Activated CD4-positive, alpha-beta T cell treated with anti-CD3 and anti-CD28 coated beads, Interleukin-2, Interleukin-6, amounts not matched to agents 100 ng/mL and 50 ng/mL, durations not matched to agents 16 hours and 8 hours (primary cell): ENCODE measurements at regions not wholly inside any gene's neighbourhood (a gene's known extent, or its start where the extent isn't known, plus 50 kb on each side); places are given as distances from the start of the nearest gene placed in this dataset.
A peak's percentile ranks its signal among the peaks of the same experiment; 100 is the strongest.

Experiments
- DNase-seq: peaks from one replicate; pipeline ENCODE4 v3.0.0-alpha.2; 2020

GRCh38 chr9:89773170-89773569 lies 168.4 kb downstream of the GADD45G start:
- DNase-seq = no peak

GRCh38 chr9:89774858-89775370 lies 170.1 kb downstream of the GADD45G start:
- DNase-seq = no peak

- DNase-seq = no peak
Measured at GRCh38 chr9:89775641-89776040, 170.8 kb downstream of the GADD45G start.

DNA sequence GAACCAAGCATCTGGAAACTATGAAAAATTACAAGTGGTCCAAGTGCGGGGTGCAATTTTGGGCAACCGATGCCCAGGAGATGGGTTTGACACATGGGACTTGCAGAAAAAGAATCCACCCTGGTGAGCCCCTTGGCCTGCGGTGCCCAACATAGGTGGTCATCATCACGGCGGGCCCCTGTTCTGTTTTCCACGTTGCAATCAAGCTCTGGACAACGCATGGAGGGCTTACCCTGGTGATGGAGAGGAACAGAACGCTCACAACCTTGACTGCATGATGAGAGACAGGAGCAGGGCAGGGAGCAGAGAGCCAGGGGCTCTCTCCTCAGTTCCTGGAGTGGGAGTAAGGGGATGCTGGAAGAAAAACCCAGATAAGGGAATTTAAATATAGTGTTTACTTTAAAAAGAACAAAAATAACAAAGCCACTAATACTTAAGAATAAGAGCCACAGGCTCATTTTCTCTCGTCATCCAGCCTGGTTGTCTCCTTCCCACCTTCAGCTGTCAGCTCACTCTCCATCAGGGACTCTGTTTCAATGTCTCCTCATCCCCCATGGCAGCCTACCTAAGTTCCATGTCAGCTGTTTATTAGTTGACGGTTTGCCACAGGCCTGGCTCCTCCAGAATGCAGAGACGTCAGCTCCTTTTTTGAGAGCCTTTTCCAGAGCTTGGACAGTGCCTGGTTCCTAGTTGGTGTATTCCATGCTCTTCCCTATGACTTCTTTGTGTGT lies 172.1 kb downstream of the GADD45G start:
- no peak for DNase-seq

DNA sequence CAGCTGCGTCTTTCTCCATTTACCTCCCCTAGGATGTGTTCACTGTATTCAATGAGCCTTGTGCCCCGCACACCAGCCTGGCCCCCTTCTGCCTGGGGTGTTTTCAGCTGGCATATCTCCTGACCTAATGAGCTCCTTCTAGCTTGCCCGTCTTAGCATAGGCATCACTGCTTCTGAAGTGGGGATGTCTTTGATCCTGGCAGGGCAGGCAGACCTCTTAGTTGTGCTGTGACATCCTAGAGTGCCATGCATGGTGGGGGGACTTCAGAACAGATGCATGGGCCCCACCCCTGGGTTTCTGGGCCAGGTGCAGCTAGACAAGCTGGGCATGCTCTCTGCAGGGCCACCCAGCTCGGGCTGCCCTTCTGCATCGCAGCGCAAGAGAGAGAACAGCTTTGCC lies 172.7 kb downstream of the GADD45G start:
- DNase-seq = no peak

- DNase-seq = no peak
Measured at GRCh38 chr9:89778100-89779090, 173.6 kb downstream of the GADD45G start.

DNA sequence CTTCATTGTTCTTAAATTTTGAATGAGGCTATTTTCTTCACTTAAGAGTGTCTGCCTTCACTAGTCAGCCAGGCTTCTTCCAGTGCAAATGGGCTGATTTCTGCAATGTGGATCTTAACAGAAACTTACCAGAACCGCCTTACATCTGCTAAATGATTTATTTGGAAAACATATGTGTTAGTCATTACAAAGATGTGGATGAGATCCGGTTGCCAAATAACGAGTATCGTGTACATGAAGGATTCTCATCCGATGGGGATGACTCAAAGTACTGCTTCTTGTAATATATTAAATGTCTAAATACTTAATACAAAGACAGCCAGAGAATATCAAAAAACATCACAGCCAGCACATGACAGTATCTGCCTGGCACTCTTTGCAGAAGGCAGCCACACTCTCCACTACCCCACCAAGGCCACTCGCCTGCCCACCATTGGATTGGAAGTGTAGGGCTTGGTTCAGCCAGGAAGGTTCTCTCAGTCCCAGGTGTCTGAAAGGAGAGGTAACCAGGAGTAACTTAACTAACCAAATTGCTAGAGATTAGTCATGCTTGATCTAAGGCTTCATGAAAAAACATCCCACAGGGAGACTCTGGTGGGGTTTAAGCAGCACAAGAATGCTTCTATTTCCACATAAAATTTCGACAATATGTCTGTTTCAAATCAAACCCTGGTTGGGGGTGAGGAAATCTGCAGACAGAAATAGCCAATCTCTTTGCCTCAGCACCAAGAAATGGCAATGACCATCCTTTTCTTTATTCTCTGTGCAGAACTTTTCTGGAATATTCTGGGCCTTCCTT lies 174.8 kb downstream of the GADD45G start:
- DNase-seq = no peak

DNA sequence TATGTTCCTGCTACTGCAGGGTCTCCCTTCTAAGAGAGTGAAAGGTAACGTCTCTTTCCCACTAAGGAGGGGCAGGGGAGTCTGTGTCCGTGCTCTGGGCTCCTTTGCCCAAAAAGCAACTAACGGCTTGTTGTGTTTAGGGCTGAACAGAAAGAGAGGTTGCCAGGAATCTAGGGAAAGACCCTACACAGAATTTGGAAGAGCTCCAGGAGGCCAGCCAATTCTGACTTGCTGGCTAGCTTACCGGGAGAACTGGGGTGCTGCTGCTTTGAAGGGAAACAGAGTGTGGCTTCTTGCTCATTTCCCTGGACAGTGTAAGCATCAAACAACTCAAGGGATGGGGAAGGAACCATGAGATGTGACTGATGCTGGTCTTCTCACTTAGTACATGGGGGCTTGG lies 176.1 kb downstream of the GADD45G start:
- DNase-seq = no peak

DNA sequence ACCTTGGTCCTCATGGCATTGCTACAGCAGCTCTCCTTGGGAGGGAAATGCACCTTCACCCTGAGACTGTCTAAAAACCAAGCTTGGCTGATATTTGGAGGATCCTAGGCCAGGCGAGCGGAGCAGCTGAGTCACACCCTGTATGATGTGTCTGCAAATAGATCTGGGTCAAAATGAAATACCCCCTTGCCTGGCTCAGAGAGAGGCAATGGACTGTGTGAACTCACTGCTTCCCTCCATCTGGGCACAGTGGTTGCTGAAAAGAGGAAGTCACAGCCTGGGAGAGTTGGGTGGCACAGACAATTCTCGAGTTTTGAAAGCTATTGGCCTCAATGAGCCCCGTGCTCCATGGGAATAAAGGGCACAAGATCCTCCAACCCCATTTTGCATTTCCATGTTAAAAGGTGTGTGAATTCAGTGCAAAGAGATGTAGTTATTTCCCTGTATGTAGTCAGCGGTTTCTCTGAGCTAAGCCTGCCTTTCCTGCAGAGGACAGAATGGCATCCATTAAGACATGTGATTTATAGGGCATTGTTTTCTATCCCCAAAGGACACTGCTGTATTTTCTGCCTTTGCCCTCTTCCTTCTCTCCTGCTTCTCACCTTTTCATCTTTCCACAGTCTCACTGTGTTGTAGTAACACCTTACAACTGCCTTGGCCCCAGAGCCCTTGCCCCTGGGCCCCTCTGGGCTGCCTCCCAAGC lies 177.2 kb downstream of the GADD45G start:
- peak; percentile 9 for DNase-seq

- no peak for DNase-seq
Measured at GRCh38 chr9:89786655-89787054, 181.8 kb downstream of the GADD45G start.

GRCh38 chr9:89787595-89787994 lies 182.8 kb downstream of the GADD45G start:
- no peak for DNase-seq

DNA sequence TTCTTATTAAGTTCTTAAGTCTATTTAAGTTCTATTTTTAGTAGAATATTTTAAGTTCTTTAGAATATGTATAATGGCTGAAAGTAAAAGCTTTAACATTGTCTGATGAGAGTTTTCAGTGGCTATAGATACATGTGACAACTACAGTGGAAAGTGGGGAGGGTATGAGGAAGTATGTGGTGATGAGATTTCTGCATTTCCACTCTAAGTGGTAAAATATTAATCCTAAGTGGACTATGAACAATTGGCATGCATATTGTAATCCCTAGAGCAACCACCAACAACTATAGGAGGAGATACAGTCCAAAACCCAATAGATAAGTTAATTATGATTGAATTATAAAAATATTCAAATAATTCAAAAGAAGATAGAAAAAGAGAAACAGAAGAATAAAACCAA lies 183.6 kb downstream of the GADD45G start:
- no peak for DNase-seq

- DNase-seq = no peak
Measured at GRCh38 chr9:89789922-89790510, 185.2 kb downstream of the GADD45G start.

GRCh38 chr9:89790542-89791109 lies 185.8 kb downstream of the GADD45G start:
- DNase-seq = no peak

DNA sequence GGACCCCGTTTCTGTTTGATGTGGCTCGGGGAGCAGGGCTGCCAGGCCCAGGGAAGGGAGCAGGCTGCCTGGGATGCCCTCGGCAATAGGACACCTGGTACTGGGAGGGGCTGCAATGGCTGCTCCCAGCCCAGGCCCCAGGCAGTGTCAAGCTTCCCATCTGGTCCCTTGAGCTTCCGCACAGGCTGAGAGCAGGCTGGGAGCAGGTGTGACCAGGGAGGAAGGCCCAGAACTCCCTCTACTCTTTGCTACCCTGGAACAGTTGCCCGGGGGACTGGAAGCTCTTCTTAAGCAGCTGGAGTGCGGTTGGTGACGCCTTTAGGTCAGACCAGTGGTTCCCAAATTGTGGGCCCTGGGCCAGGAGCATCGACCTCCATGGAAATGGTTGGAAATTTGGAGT lies 186.9 kb downstream of the GADD45G start:
- no peak for DNase-seq

DNA sequence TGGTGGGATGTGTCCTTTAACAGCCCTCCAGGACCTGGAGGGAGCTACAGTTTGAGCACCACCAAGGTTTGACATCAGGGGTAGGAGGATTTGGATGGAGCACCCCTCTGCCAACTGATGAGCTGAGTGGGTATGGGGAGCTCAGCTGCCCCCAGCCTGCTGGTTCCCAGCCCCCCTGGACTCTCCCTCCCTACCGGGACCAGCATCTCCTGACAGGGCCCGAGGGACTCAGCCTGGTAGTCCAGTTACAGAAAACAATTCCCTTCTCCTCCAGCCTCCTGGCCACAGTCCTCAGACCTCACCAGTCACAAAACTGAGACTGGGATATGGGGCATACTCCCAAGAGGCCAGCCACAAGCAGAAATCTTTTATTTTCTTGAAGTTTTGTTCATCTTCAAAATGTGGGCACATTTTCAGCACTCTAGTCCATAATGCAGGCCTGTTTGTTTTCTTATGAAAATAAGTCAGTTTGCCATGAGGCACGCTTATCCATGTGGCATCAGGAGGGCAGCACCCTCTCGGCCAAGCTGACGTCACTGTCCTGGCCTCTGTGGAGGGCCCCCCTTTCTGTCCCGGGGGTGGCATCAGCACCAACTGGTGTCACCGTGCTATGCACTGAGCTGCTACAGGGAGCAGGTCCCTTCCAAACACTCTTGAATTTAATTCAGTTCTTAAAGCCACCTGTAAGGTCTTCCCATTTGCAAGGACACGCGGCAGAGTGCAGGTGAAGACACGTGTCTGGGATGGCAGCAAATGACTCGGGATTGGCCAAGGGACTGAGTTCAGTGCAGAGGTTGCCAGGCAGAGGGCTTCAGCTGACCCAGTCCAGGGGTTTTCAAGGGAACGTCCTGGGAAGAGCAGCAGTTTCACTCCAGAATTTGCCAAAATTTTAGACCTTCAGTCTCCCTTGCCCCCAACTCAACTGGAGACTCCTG lies 187.6 kb downstream of the GADD45G start:
- no peak for DNase-seq

- no peak for DNase-seq
Measured at GRCh38 chr9:89793124-89793495, 188.3 kb downstream of the GADD45G start.

DNA sequence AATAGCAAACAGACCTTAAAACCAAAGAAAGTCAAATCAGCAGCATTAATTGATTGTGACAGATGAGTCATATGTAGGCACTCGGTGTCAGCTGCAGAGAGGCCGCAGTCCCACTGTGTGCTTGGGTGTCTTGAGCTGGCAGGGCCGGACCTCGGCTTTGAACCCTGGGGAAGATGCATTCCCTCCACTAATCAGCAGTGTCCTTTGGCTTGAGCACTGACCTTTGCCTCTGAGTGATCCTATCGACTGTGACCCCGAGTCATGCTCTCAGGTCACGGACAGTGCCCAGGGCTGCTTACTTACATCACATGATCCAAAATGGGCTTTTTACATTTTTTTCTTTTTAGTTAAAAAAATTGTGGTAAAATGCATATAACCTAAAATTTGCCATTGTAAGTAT lies 188.7 kb downstream of the GADD45G start:
- no peak for DNase-seq

- no peak for DNase-seq
Measured at GRCh38 chr9:89794918-89795317, 190.1 kb downstream of the GADD45G start.

DNA sequence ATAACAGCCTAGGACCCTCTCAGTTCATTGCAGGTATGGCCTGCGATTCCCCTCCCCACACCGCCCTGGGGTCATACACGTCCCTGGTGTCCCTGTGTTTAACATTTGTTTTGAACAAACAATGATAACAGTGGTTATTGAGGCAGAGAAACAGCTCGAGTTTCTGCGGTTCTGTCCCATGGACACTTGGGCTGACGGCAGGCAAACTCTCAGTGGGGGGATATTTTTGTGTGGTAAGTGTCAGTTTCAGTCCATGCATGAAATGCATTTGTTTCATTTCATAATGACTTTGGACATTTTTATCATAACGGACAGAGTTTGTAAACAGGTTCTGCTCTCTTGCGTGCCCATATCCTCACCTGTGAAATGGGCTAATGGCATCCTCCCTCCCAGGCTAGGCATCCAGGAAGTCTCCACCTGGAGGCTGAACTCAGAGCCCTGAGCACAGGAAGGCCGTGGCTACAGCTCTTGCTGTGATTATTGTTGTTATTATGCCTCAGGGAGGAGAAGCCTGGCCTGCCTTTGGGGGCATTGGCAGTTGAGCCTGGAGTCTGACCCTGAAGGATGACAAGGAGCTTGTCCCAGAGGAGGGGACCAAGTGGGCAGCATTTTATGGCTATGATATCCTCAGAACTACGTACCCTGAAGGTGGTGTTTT lies 190.9 kb downstream of the GADD45G start:
- no peak for DNase-seq
